GM12875 (cell line): ENCODE measurements at regions not wholly inside any gene's neighbourhood (a gene's known extent, or its start where the extent isn't known, plus 50 kb on each side); places are given as distances from the start of the nearest gene placed in this dataset.

Source experiments
- H3K4me3 ChIP-seq: one replicate; pipeline ENCODE4 v1.5.1; 2011; ENCODE audit warnings: low read depth, low read length, control low read depth
- CTCF ChIP-seq: IDR thresholded peaks from 2 replicates; pipeline ENCODE4 v1.5.1; 2011; ENCODE audit warnings: low read depth, mild to moderate bottlenecking, control low read depth, inconsistent platforms, low read length, moderate library complexity, borderline replicate concordance; ENCODE audit not compliant: insufficient read depth

DNA sequence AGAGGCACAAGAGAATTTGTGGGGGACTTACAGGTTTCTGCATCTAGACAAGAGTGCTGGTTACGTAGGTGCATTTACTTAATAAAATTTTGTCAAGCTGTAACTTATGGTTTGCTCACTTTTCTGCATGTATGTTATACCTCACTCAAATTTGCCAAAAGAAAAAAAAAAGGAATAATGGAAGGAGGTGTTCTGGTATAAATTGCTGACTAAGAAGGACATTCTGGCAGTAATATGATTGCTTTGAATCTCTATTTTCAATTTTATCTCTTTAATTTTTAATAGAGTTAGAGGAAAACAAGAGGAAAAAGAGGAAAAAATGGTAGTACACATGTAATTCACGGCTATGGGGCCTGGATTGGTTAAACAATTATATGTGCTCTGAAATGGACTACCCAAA is 119.5 kb downstream of the DUSP10 start:
- no peak for TF ChIP-seq CTCF
- H3K4me3 ChIP-seq, result no peak overlapping the region

GRCh38 chr1:221625026-221625425 is 116.9 kb downstream of the DUSP10 start:
- H3K4me3 ChIP-seq, result no peak overlapping the region
- no peak for TF ChIP-seq CTCF

DNA sequence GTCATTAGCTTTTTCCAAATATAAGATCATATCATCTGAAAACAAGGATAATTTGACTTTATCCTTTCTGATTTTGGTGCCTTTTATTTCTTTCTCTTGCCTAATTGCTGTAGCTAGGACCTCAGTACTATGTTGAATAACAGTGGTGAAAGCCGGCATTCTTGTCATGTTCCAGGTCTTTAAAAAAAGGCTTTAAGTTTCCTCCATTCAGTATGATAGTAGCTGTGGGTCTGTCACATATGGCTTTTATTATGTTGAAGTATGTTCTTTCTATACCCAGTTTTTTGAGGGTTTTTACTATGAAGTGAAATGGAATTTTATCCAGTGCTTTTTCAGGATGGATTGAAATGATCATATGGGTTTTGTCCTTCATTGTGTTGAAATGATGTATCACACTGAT is 115.8 kb downstream of the DUSP10 start:
- no peak overlapping the region for H3K4me3 ChIP-seq
- TF ChIP-seq CTCF, result no peak

DNA sequence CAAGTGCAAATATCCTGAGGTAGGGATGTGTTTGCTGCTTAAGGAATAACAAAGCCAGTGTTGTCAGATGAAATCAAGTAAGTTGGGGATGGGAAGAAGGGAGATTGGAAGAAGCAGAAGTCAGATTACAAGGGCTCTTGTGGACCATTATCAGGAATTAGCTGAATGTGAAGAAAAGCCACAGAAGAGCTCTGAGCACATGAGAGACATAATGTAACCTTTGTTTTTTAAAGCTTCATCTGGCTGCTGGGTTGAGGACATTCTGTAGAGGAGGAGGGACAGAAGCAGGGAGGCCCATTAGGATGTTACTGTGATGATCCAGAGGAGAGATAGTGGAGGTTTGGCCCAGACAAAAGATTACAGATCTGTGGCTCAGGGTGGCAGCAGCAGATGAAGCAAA is 111.7 kb downstream of the DUSP10 start:
- TF ChIP-seq CTCF, result no peak
- H3K4me3 ChIP-seq, result no peak overlapping the region

GRCh38 chr1:221631556-221631955 is 110.3 kb downstream of the DUSP10 start:
- no peak for TF ChIP-seq CTCF
- no peak overlapping the region for H3K4me3 ChIP-seq

DNA sequence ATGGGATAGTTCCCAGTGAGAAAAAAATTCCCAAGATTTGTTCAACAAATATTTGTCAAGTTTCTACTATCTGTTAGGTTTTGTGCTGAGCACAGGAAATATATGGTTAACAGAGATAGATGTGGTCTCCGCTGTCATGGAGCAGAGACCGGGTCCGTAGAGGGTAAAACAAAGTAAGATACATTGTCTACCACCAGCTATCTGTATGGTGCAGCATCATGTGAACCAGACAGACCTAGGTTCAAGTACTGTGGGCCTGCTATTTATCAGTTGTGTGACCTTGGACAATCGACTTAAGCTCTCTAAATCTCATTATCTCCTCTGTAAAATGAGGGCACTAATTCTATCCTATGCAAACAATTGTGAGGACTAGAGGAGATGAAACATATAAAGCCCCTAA is 109.8 kb downstream of the DUSP10 start:
- no peak overlapping the region for H3K4me3 ChIP-seq
- TF ChIP-seq CTCF, result no peak

- no peak for TF ChIP-seq CTCF
- no peak overlapping the region for H3K4me3 ChIP-seq
Measured at GRCh38 chr1:221633841-221634409, 108.0 kb downstream of the DUSP10 start.
